ENCODE measurements at regions not wholly inside any gene's neighbourhood (a gene's known extent, or its start where the extent isn't known, plus 50 kb on each side); places are given as distances from the start of the nearest gene placed in this dataset.
"Not testable (repeated sequence)": the region's sequence is repeated elsewhere in the genome, so short reads cannot be mapped to it uniquely, and the experiment has no call there.

- H3K27ac ChIP-seq: not testable (repeated sequence)
Measured at GRCh38 chr17:27365329-27365945, 71.5 kb downstream of the WSB1 start.

GRCh38 chr17:27366437-27366836, 72.5 kb downstream of the WSB1 start:
- no peak overlapping the region for H3K27ac ChIP-seq
- TF ChIP-seq CTCF (IDR thresholded peaks at IDR 0.05): no peak
- TF ChIP-seq ZFX (IDR thresholded peaks at IDR 0.05; ENCODE audit: borderline replicate concordance): no peak

- TF ChIP-seq CTCF (IDR thresholded peaks at IDR 0.05) (no peak), ZFX (IDR thresholded peaks at IDR 0.05; ENCODE audit: borderline replicate concordance) (no peak)
- no peak overlapping the region for H3K27ac ChIP-seq
Measured at GRCh38 chr17:27367121-27367981, 73.4 kb downstream of the WSB1 start.

- H3K27ac ChIP-seq: no peak overlapping the region
- TF ChIP-seq CTCF (IDR thresholded peaks at IDR 0.05): no peak
Measured at GRCh38 chr17:27368151-27368795, 74.4 kb downstream of the WSB1 start.

GRCh38 chr17:27368980-27369379, 75.1 kb downstream of the WSB1 start:
- TF ChIP-seq ZFX (IDR thresholded peaks at IDR 0.05; ENCODE audit: borderline replicate concordance) (no peak), CTCF (IDR thresholded peaks at IDR 0.05) (no peak)
- no peak overlapping the region for H3K27ac ChIP-seq

GRCh38 chr17:27370776-27371175, 76.9 kb downstream of the WSB1 start:
- TF ChIP-seq ZFX (IDR thresholded peaks at IDR 0.05; ENCODE audit: borderline replicate concordance) (no peak), CTCF (IDR thresholded peaks at IDR 0.05) (no peak)
- H3K27ac ChIP-seq: no peak overlapping the region

- H3K27ac ChIP-seq: not testable (repeated sequence)
Measured at GRCh38 chr17:27373695-27374094, 79.8 kb downstream of the WSB1 start.
